PC-9 (cell line): ENCODE measurements at regions not wholly inside any gene's neighbourhood (a gene's known extent, or its start where the extent isn't known, plus 50 kb on each side); places are given as distances from the start of the nearest gene placed in this dataset.

Experiments used
- BruUV-seq: library from RNA; stranded (reverse); fragments of 400-500 nt; replicated peaks from 2 replicates; lab custom pipeline; 2021; lab: Mats Ljungman, UMichigan
- CTCF ChIA-PET: fragments of 300-600 bp; sonication (Branson Sonifier 250); formaldehyde crosslinking; loops from one replicate; lab custom pipeline; 2022; ENCODE audit warnings: antibody characterized with exemption; lab: Charles Lee
- POLR2A ChIA-PET: fragments of 300-600 bp; sonication (Branson Sonifier 250); formaldehyde crosslinking; loops from one replicate; lab custom pipeline; 2022; ENCODE audit warnings: antibody characterized with exemption; ENCODE audit not compliant: unreplicated experiment; lab: Charles Lee
- DNase-seq, 2 experiments: peaks; one replicate each; pipeline versions ENCODE4 v3.0.0 to v3.0.0-alpha.2; 2015 to 2022; ENCODE audit warnings: mixed read lengths in 1 of 2
- H2AFZ ChIP-seq: fragments of 200-600 bp; sonication (generic); 2 replicates; pipeline ENCODE4 v1.8.1; 2017; ENCODE audit warnings: antibody characterized with exemption
- H3F3A ChIP-seq: fragments of 200-600 bp; sonication (generic); 2 replicates; pipeline ENCODE4 v1.8.1; 2017; ENCODE audit warnings: antibody characterized with exemption, mild to moderate bottlenecking, low read depth; ENCODE audit not compliant: insufficient read depth
- H3K27ac ChIP-seq: fragments of 200-600 bp; sonication (generic); 2 replicates; pipeline ENCODE4 v1.6.1; 2016; ENCODE audit warnings: mixed run types
- H3K27me3 ChIP-seq: fragments of 200-600 bp; sonication (generic); 2 replicates; pipeline ENCODE4 v1.6.1; 2016; ENCODE audit warnings: low read depth, mixed run types; ENCODE audit not compliant: insufficient read depth
- H3K36me3 ChIP-seq: fragments of 200-600 bp; sonication (generic); 2 replicates; pipeline ENCODE4 v1.6.1; 2016; ENCODE audit warnings: low read depth, mixed run types
- H3K4me1 ChIP-seq: fragments of 200-600 bp; sonication (generic); replicated peaks from 2 replicates; pipeline ENCODE4 v1.6.1; 2016; ENCODE audit warnings: mixed run types; ENCODE audit not compliant: insufficient read depth
- H3K4me2 ChIP-seq: fragments of 200-600 bp; sonication (generic); 2 replicates; pipeline ENCODE4 v1.6.1; 2017; ENCODE audit warnings: mixed run types
- H3K4me3 ChIP-seq: fragments of 200-600 bp; sonication (generic); 2 replicates; pipeline ENCODE4 v1.6.1; 2016; ENCODE audit warnings: mixed run types
- H3K79me2 ChIP-seq: fragments of 200-600 bp; sonication (generic); 2 replicates; pipeline ENCODE4 v1.6.1; 2017; ENCODE audit warnings: low read depth, mixed run types
- H3K9me2 ChIP-seq: fragments of 200-600 bp; sonication (generic); 2 replicates; pipeline ENCODE4 v1.8.1; 2017; ENCODE audit warnings: mild to moderate bottlenecking; ENCODE audit not compliant: insufficient read depth
- H3K9me3 ChIP-seq: fragments of 200-600 bp; sonication (generic); 2 replicates; pipeline ENCODE4 v1.8.1; 2016; ENCODE audit warnings: low read depth; ENCODE audit not compliant: insufficient read depth
- H4K20me1 ChIP-seq: fragments of 200-600 bp; sonication (generic); 2 replicates; pipeline ENCODE4 v1.8.1; 2017; ENCODE audit not compliant: insufficient read depth
- CTCF ChIP-seq: fragments of 200-600 bp; sonication (generic); conservative IDR thresholded peaks from 2 replicates; pipeline ENCODE4 v1.6.1; 2017; ENCODE audit warnings: mixed run types, antibody characterized with exemption, mild to moderate bottlenecking, moderate library complexity
- EZH2 ChIP-seq: fragments of 200-600 bp; sonication (generic); IDR thresholded peaks from 2 replicates; pipeline ENCODE4 v1.8.0; 2017; ENCODE audit warnings: antibody characterized with exemption, low read depth
- intact Hi-C: fragments of 100-400 bp; cut with micrococcal nuclease; formaldehyde crosslinking; loops from one replicate; pipeline ENCODE4 v1.10.0; 2022; ENCODE audit not compliant: unreplicated experiment

- H3K27me3 ChIP-seq, result no peaks in the 10 kb centered on the region
- H3K79me2 ChIP-seq, result no peaks in the 10 kb centered on the region
- no TSS peak for BruUV-seq
- peak overlapping the region; percentile 22; the same call in 1 of the 2 replicates for H3K4me2 ChIP-seq
- no peak overlapping the region for H3K27ac ChIP-seq
- H3F3A ChIP-seq, result peaks cover 4% of the 10 kb centered on the region; the same call in 1 of the 2 replicates
- CTCF ChIA-PET, result no interaction called here
- peak; percentile 24 to 85 for DNase-seq
- H3K4me3 ChIP-seq, result no peak overlapping the region
- intact Hi-C loops, result no loop called here
- POLR2A ChIA-PET, result no interaction called here
- no peak overlapping the region for H2AFZ ChIP-seq
- no peak for TF ChIP-seq EZH2
- TF ChIP-seq CTCF, result no peak
- no peaks in the 10 kb centered on the region for H3K9me2 ChIP-seq
- H3K36me3 ChIP-seq, result no peaks in the 10 kb centered on the region
- no peaks in the 10 kb centered on the region for H4K20me1 ChIP-seq
- H3K4me1 ChIP-seq, result peaks cover 31% of the 10 kb centered on the region
- no peaks in the 10 kb centered on the region for H3K9me3 ChIP-seq
Observed at GRCh38 chr1:101295209-101295608, 58.4 kb downstream of the S1PR1 start.

DNA sequence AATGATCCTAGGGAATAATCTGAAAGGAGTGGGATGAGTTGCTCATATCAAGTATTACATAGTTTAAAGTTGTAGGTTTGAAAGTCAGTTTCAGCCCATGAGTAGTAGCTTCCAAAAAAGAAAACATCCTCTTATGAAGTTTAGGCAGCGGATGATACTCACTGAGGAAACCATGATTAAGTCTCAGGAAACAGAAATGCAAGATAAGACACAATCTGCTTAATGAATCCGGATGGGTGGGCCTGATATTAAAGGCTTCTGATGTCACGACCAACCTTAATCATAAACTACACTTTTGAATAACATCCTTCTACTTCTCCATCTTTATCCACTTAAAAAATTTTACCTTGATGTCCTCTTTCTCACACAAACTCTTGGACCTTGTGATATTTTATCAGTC, 61.8 kb downstream of the S1PR1 start:
- no peak overlapping the region for H3K27ac ChIP-seq
- no peaks in the 10 kb centered on the region for H3K36me3 ChIP-seq
- intact Hi-C loops, result no loop called here
- DNase-seq, result no peak
- no peak overlapping the region for H3K4me2 ChIP-seq
- no peaks in the 10 kb centered on the region for H3K9me3 ChIP-seq
- H3K79me2 ChIP-seq, result no peaks in the 10 kb centered on the region
- H3K4me1 ChIP-seq, result peaks cover 12% of the 10 kb centered on the region
- TF ChIP-seq EZH2 (no peak), CTCF (no peak)
- no TSS peak for BruUV-seq
- no peak overlapping the region for H2AFZ ChIP-seq
- no peaks in the 10 kb centered on the region for H3F3A ChIP-seq
- CTCF ChIA-PET, result no interaction called here
- H3K27me3 ChIP-seq, result no peaks in the 10 kb centered on the region
- POLR2A ChIA-PET, result no interaction called here
- no peak overlapping the region for H3K4me3 ChIP-seq
- no peaks in the 10 kb centered on the region for H4K20me1 ChIP-seq
- no peaks in the 10 kb centered on the region for H3K9me2 ChIP-seq

GRCh38 chr1:101299141-101299540, 62.3 kb downstream of the S1PR1 start:
- TF ChIP-seq EZH2, result no peak
- no peak for TF ChIP-seq CTCF
- no peaks in the 10 kb centered on the region for H3K9me2 ChIP-seq
- H3F3A ChIP-seq, result no peaks in the 10 kb centered on the region
- POLR2A ChIA-PET, result no interaction called here
- peaks cover 12% of the 10 kb centered on the region for H3K4me1 ChIP-seq
- BruUV-seq, result no TSS peak
- H3K36me3 ChIP-seq, result no peaks in the 10 kb centered on the region
- CTCF ChIA-PET, result interaction anchor here (0.6 kb wide), 1 partner anchor 215 kb away, joined by 6 read pairs; no protein-coding TSS in a partner anchor
- H3K9me3 ChIP-seq, result no peaks in the 10 kb centered on the region
- H3K79me2 ChIP-seq, result no peaks in the 10 kb centered on the region
- intact Hi-C loops, result no loop called here
- no peak overlapping the region for H3K4me2 ChIP-seq
- no peak overlapping the region for H3K27ac ChIP-seq
- H3K4me3 ChIP-seq, result no peak overlapping the region
- no peaks in the 10 kb centered on the region for H3K27me3 ChIP-seq
- no peaks in the 10 kb centered on the region for H4K20me1 ChIP-seq
- no peak for DNase-seq
- H2AFZ ChIP-seq, result no peak overlapping the region
